Peyer's patch (tissue), 4 donors: ENCODE measurements at regions not wholly inside any gene's neighbourhood (a gene's known extent, or its start where the extent isn't known, plus 50 kb on each side); places are given as distances from the start of the nearest gene placed in this dataset.
"Not testable (repeated sequence)": the region's sequence is repeated elsewhere in the genome, so short reads cannot be mapped to it uniquely, and the experiment has no call there.

Experiments
- DNase-seq, 3 donors: peaks; one replicate each; pipeline ENCODE4 v3.0.0-alpha.2; 2017 to 2019
- H3K27ac ChIP-seq, 4 donors: fragments of 200-600 bp; sonication (generic); one replicate each; pipeline ENCODE4 v1.5.1; 2016 to 2019
- H3K27me3 ChIP-seq, 2 donors: fragments of 200-600 bp; sonication (generic); one replicate each; pipeline ENCODE4 v1.5.1; 2019
- H3K36me3 ChIP-seq, 3 donors: fragments of 200-600 bp; sonication (generic); one replicate each; pipeline ENCODE4 v1.5.1; 2016 to 2019
- H3K4me1 ChIP-seq, 4 donors: fragments of 200-600 bp; sonication (generic); one replicate each; pipeline ENCODE4 v1.5.1; 2016 to 2019
- H3K4me3 ChIP-seq, 4 donors: fragments of 200-600 bp; sonication (generic); 1 replicate in 3 of 4; 2 replicates in 1 of 4; pipeline ENCODE4 v1.5.1; 2016 to 2019; ENCODE audit warnings: mild to moderate bottlenecking in 1 of 4
- H3K9me3 ChIP-seq, 4 donors: fragments of 200-600 bp; sonication (generic); one replicate each; pipeline ENCODE4 v1.5.1; 2016 to 2019; ENCODE audit warnings: mild to moderate bottlenecking in 1 of 4
- POLR2A ChIP-seq, 2 donors: fragments of 450-650 bp; IDR thresholded peaks; one replicate each; pipeline ENCODE4 v1.5.1; 2017; ENCODE audit warnings: antibody characterized with exemption in 2 of 2, mild to moderate bottlenecking in 2 of 2, moderate library complexity in 2 of 2
- TF ChIP-seq, protein P1 (sequence below), 6 experiments: fragments of 450-650 bp in 4 of 6; fragments of 200-600 bp in 2 of 6; sonication (generic) in 1 of 6; IDR thresholded peaks; one replicate each; pipeline ENCODE4 v1.5.1; 2017 to 2019; ENCODE audit warnings: antibody characterized with exemption in 6 of 6, mild to moderate bottlenecking in 3 of 6, moderate library complexity in 1 of 6

DNA sequence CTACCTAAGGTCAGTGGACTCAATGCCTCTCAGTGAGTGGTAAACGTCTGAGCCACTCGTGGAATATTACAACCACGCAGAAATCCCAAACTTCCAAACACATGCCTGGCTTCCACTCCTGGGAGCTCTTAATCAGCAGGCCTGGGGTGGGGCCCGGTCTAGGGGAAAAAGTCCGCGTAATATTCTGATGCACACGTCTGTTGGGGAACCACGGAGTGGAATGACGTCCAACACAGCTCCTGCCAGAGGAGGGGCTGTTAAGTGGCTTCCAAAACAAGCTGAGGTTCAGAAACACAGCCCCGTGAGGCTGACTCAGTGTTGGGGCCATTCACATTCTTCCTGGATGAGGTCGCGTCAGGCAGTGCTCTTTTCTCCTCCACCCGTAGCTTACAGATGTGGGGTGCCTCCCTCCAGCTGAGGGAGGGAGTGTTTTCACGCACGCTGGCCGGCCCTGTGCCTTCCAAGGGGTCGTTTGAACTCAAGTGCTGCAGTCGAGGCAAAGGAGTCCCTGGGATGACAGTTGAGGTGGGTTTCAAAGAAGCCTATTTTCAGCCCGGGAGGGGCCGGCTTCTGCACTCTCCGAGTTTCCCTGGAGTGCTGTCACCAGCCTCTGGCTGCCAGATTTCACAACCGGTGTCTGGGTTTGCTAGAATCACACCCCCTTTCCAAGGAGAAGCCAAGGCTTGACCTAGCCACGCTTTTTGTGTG, 73.1 kb downstream of the ACKR3 start:
- TF ChIP-seq, protein P1, sequence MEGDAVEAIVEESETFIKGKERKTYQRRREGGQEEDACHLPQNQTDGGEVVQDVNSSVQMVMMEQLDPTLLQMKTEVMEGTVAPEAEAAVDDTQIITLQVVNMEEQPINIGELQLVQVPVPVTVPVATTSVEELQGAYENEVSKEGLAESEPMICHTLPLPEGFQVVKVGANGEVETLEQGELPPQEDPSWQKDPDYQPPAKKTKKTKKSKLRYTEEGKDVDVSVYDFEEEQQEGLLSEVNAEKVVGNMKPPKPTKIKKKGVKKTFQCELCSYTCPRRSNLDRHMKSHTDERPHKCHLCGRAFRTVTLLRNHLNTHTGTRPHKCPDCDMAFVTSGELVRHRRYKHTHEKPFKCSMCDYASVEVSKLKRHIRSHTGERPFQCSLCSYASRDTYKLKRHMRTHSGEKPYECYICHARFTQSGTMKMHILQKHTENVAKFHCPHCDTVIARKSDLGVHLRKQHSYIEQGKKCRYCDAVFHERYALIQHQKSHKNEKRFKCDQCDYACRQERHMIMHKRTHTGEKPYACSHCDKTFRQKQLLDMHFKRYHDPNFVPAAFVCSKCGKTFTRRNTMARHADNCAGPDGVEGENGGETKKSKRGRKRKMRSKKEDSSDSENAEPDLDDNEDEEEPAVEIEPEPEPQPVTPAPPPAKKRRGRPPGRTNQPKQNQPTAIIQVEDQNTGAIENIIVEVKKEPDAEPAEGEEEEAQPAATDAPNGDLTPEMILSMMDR (IDR thresholded peaks at IDR 0.05): no peak
- TF ChIP-seq POLR2A (IDR thresholded peaks at IDR 0.05): no peak

DNA sequence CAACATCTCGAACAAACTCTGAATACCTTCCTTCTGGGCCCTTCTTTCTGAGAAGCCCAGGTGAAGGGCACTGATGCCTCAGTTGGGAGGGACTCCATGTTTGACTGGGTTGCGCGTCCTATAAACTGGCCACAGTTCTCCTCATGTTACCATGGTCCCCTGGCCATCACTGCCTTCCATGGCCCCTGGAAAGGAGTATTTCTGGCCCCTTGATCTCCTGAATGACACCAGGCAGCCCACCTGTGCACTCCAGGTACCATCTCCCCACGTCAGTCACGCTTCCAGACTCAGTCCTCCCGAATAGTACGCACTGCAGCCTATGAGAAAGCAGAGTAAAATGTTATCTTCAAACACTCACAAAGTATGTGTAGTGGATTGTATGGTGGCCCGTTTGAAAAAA, 73.9 kb downstream of the ACKR3 start:
- H3K4me3 ChIP-seq: no peak overlapping the region
- no peaks in the 10 kb centered on the region for H3K27me3 ChIP-seq
- H3K9me3 ChIP-seq: no peaks in the 10 kb centered on the region
- no peaks in the 10 kb centered on the region for H3K4me1 ChIP-seq
- TF ChIP-seq, protein P1 (IDR thresholded peaks at IDR 0.05): no peak
- no peak for TF ChIP-seq POLR2A (IDR thresholded peaks at IDR 0.05)
- no peaks in the 10 kb centered on the region for H3K36me3 ChIP-seq
- peak in 2 of 3 donors; percentile 22 to 26 for DNase-seq
- H3K27ac ChIP-seq: peak overlapping the region; percentile 33 to 77 (median 61)

More for the DNA sequence above, 73.1 kb downstream of the ACKR3 start:
- H3K27me3 ChIP-seq: no peaks in the 10 kb centered on the region
- peak overlapping the region; percentile 33 to 77 (median 61) for H3K27ac ChIP-seq
- peak; percentile 20 to 88 (median 60) for DNase-seq
- no peaks in the 10 kb centered on the region for H3K4me1 ChIP-seq
- no peaks in the 10 kb centered on the region for H3K9me3 ChIP-seq
- no peak overlapping the region for H3K4me3 ChIP-seq
- no peaks in the 10 kb centered on the region for H3K36me3 ChIP-seq

DNA sequence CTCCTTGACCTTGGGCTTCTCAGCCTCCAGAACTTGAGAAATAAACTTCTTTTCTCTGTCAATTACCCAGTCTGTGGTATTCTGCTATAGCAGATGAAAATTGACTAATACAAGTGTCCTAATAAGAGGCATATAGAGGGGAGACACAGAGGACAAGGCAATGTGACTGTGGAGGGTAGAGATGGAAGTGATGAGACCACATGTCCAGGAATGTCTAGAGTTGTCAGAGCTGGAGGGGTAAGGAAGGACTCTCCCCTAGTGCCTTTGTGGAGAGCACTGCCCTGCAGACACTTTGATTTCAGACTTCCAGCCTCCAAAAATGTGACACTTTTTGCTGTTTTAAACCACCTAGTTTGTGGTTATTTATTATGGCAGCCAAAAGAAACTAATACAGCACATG, 74.4 kb downstream of the ACKR3 start:
- no peaks in the 10 kb centered on the region for H3K4me1 ChIP-seq
- DNase-seq: no peak
- peak overlapping the region in 1 of 4 donors; percentile 77 for H3K27ac ChIP-seq
- TF ChIP-seq, protein P1 (IDR thresholded peaks at IDR 0.05): no peak
- TF ChIP-seq POLR2A (IDR thresholded peaks at IDR 0.05): no peak
- H3K27me3 ChIP-seq: no peaks in the 10 kb centered on the region
- no peak overlapping the region for H3K4me3 ChIP-seq
- H3K36me3 ChIP-seq: no peaks in the 10 kb centered on the region
- no peaks in the 10 kb centered on the region for H3K9me3 ChIP-seq

DNA sequence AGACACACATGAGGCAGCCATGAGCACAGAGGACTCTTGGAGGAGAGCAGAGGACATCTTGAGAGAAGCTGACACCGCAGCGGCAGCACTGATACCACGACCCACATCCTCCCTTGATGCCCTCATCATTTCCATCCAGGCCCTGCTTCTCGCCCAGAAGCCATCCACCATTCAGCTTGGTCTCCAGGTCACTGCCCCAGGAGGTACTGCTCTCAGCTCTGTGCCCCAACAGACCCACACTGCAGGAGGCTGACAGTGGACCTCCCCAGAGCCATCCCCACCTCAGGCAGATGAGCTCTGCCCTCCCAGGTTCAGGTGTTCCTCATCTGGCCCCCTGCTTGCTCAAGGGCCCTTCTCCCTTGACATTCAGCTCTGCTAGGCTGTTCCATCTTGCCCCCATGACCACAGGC, 74.9 kb downstream of the ACKR3 start:
- Histone ChIP-seq H3K4me3 (no peak overlapping the region), H3K4me1 (no peaks in the 10 kb centered on the region), H3K9me3 (no peaks in the 10 kb centered on the region), H3K27me3 (no peaks in the 10 kb centered on the region), H3K27ac (no peak overlapping the region), H3K36me3 (no peaks in the 10 kb centered on the region)
- peak in 2 of 3 donors; percentile 23 to 36 for DNase-seq
- TF ChIP-seq, protein P1 (IDR thresholded peaks at IDR 0.05): no peak
- no peak for TF ChIP-seq POLR2A (IDR thresholded peaks at IDR 0.05)

DNA sequence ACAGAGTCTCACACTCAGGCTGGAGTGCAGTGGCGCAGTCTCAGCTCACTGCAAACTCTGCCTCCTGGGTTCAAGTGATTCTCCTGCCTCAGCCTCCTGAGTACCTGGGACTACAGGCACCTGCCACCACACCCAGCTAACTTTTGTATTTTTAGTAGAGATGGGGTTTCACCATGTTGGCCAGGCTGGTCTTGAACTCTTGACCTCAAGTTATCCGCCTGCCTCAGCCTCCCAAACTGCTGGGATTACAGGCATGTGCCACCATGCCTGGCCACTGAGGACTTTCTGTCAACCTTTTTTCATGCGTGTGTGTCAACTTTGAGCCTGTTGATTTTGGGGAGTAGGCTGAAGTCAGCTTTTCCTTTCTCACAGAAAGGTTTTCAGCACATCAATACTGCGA, 75.5 kb downstream of the ACKR3 start:
- not testable (repeated sequence) for H3K36me3 ChIP-seq, H3K27ac ChIP-seq, H3K27me3 ChIP-seq, H3K9me3 ChIP-seq, H3K4me3 ChIP-seq, DNase-seq, H3K4me1 ChIP-seq

DNA sequence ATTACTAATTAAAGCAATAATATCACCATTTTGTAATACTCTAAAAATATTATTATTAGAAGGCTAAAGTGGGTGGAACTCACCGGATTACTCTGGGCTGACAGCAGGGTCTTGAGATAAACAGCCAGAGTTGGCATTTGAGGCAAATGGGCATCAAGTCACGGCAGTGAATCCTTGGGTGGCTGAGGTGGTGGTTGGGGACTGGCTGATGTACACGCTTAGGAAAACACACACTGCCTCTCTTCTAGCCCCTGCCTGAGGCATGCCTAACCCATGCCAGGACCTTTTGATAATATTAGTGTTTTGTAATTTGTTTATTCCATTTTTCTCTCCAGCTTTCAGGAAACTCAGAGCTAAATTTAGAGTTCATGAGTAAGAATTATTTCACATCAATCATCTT, 76.8 kb downstream of the ACKR3 start:
- H3K4me1 ChIP-seq: no peaks in the 10 kb centered on the region
- TF ChIP-seq, protein P1 (IDR thresholded peaks at IDR 0.05): no peak
- no peak for TF ChIP-seq POLR2A (IDR thresholded peaks at IDR 0.05)
- no peaks in the 10 kb centered on the region for H3K27me3 ChIP-seq
- H3K36me3 ChIP-seq: no peaks in the 10 kb centered on the region
- no peaks in the 10 kb centered on the region for H3K9me3 ChIP-seq
- DNase-seq: peak in 1 of 3 donors; percentile 32
- H3K4me3 ChIP-seq: no peak overlapping the region
- H3K27ac ChIP-seq: no peak overlapping the region
